Body of pancreas (tissue), 4 donors: ENCODE measurements at regions not wholly inside any gene's neighbourhood (a gene's known extent, or its start where the extent isn't known, plus 50 kb on each side); places are given as distances from the start of the nearest gene placed in this dataset.

Experiments used
- ATAC-seq: fragments of 150-250 bp; one replicate; pipeline ENCODE4 v1.9.1; 2016
- DNase-seq, 4 donors: peaks; one replicate each; pipeline ENCODE4 v3.0.0-alpha.2; 2019
- H3K27ac ChIP-seq, 4 donors: fragments of 200-600 bp; sonication (generic); 1 replicate in 3 of 4; 2 replicates in 1 of 4; pipeline versions ENCODE4 v1.5.1 to v1.6.1; 2016 to 2019; ENCODE audit warnings: mild to moderate bottlenecking in 1 of 4, mixed read lengths in 1 of 4, moderate library complexity in 1 of 4
- H3K27me3 ChIP-seq, 2 donors: fragments of 200-600 bp; sonication (generic); one replicate each; pipeline ENCODE4 v1.6.0; 2016; ENCODE audit warnings: mild to moderate bottlenecking in 1 of 2
- H3K36me3 ChIP-seq, 2 donors: fragments of 200-600 bp; sonication (generic); replicated peaks in 1 of 2; 2 replicates each; pipeline ENCODE4 v1.5.1; 2016; ENCODE audit warnings: low read depth in 2 of 2; ENCODE audit not compliant: insufficient read depth in 1 of 2
- H3K4me1 ChIP-seq: fragments of 200-600 bp; sonication (generic); one replicate; pipeline ENCODE4 v1.6.0; 2016
- H3K4me3 ChIP-seq, 2 donors: fragments of 200-600 bp; sonication (generic); 1 replicate in 1 of 2; 2 replicates in 1 of 2; pipeline ENCODE4 v1.5.1; 2016 to 2019
- H3K9me3 ChIP-seq, 3 donors: fragments of 200-600 bp; sonication (generic); 1 replicate in 2 of 3; 2 replicates in 1 of 3; pipeline ENCODE4 v1.5.1; 2016
- CTCF ChIP-seq, 7 experiments: fragments of 450-650 bp in 4 of 7; fragments of 200-600 bp in 3 of 7; sonication (generic) in 3 of 7; IDR thresholded peaks; one replicate each; pipeline ENCODE4 v1.5.1; 2016 to 2019; ENCODE audit warnings: antibody characterized with exemption in 7 of 7
- POLR2A ChIP-seq, 3 donors: fragments of 450-650 bp; IDR thresholded peaks; one replicate each; pipeline ENCODE4 v1.6.1; 2016; ENCODE audit warnings: antibody characterized with exemption in 3 of 3, mild to moderate bottlenecking in 2 of 3
- WGBS, 2 donors: methylation state at CpG; one replicate each; pipeline ENCODE4 v1.1.5; 2017; 5-methylcytosine and 5-hydroxymethylcytosine counted together
- intact Hi-C: fragments of 100-400 bp; cut with DNase I; formaldehyde crosslinking; loops from one replicate; pipeline ENCODE4 v1.15.1; 2023

- Histone ChIP-seq H3K9me3 (no peaks in the 10 kb centered on the region), H3K4me1 (peaks cover 8% of the 10 kb centered on the region), H3K27me3 (no peaks in the 10 kb centered on the region), H3K27ac (no peak overlapping the region), H3K4me3 (no peak overlapping the region), H3K36me3 (no peaks in the 10 kb centered on the region)
- no peak for TF ChIP-seq POLR2A (IDR thresholded peaks at IDR 0.05)
- no peak for TF ChIP-seq CTCF (IDR thresholded peaks at IDR 0.05)
- 83 to 89% methylated on average over 5 of the region's 5 CpGs for WGBS, 2 donors
- intact Hi-C loops, result no loop called here
- ATAC-seq, result no peak
- no peak for DNase-seq
These were observed 436.9 kb downstream of the PRDM2 start for GRCh38 chr1:14136881-14137280.

- TF ChIP-seq CTCF (IDR thresholded peaks at IDR 0.05) (no peak), POLR2A (IDR thresholded peaks at IDR 0.05) (no peak)
- DNase-seq (no peak), ATAC-seq (no peak)
- Histone ChIP-seq H3K4me3 (no peak overlapping the region), H3K27ac (no peak overlapping the region), H3K9me3 (no peaks in the 10 kb centered on the region), H3K27me3 (no peaks in the 10 kb centered on the region), H3K36me3 (no peaks in the 10 kb centered on the region), H3K4me1 (peaks cover 8% of the 10 kb centered on the region)
- intact Hi-C loops, result no loop called here
- WGBS, 2 donors, result 80 to 84% methylated on average over 6 of the region's 6 CpGs
These were observed 437.6 kb downstream of the PRDM2 start for GRCh38 chr1:14137411-14138134.

GRCh38 chr1:14138135-14138506 is 438.1 kb downstream of the PRDM2 start:
- H3K36me3 ChIP-seq, result no peaks in the 10 kb centered on the region
- intact Hi-C loops, result no loop called here
- H3K27ac ChIP-seq, result no peak overlapping the region
- H3K9me3 ChIP-seq, result no peaks in the 10 kb centered on the region
- peaks cover 8% of the 10 kb centered on the region for H3K4me1 ChIP-seq
- 56 to 79% methylated on average over 3 of the region's 3 CpGs for WGBS, 2 donors
- ATAC-seq (no peak), DNase-seq (no peak)
- no peaks in the 10 kb centered on the region for H3K27me3 ChIP-seq
- no peak for TF ChIP-seq CTCF (IDR thresholded peaks at IDR 0.05)
- no peak for TF ChIP-seq POLR2A (IDR thresholded peaks at IDR 0.05)
- no peak overlapping the region for H3K4me3 ChIP-seq

GRCh38 chr1:14138687-14139086 is 438.7 kb downstream of the PRDM2 start:
- Histone ChIP-seq H3K4me1 (peaks cover 8% of the 10 kb centered on the region), H3K9me3 (no peaks in the 10 kb centered on the region), H3K27ac (no peak overlapping the region), H3K36me3 (no peaks in the 10 kb centered on the region), H3K27me3 (no peaks in the 10 kb centered on the region), H3K4me3 (no peak overlapping the region)
- TF ChIP-seq CTCF (IDR thresholded peaks at IDR 0.05) (no peak), POLR2A (IDR thresholded peaks at IDR 0.05) (no peak)
- intact Hi-C loops, result no loop called here
- ATAC-seq (no peak), DNase-seq (no peak)
- 74 to 76% methylated on average over 6 of the region's 6 CpGs for WGBS, 2 donors

GRCh38 chr1:14140831-14141401 is 440.9 kb downstream of the PRDM2 start:
- Histone ChIP-seq H3K9me3 (no peaks in the 10 kb centered on the region), H3K4me3 (no peak overlapping the region), H3K4me1 (peaks cover 8% of the 10 kb centered on the region), H3K27ac (no peak overlapping the region), H3K36me3 (no peaks in the 10 kb centered on the region), H3K27me3 (no peaks in the 10 kb centered on the region)
- DNase-seq, result peak in 3 of 4 donors; percentile 5 to 30 (median 8)
- no peak for ATAC-seq
- TF ChIP-seq CTCF (IDR thresholded peaks at IDR 0.05) (no peak), POLR2A (IDR thresholded peaks at IDR 0.05) (no peak)
- 49 to 50% methylated on average over 13 of the region's 13 CpGs for WGBS, 2 donors
- intact Hi-C loops, result no loop called here
